ENCODE measurements at regions not wholly inside any gene's neighbourhood (a gene's known extent, or its start where the extent isn't known, plus 50 kb on each side); places are given as distances from the start of the nearest gene placed in this dataset.
"Not testable (repeated sequence)": the region's sequence is repeated elsewhere in the genome, so short reads cannot be mapped to it uniquely, and the experiment has no call there.

GRCh38 chr15:26261966-26262365 is 398.8 kb upstream of the ATP10A start:
- H3K27ac Mint-ChIP-seq: no peak overlapping the region
- no peaks in the 10 kb centered on the region for H3K9me3 Mint-ChIP-seq
- DNase-seq (ENCODE audit: low spot score) (no peak), ATAC-seq (no peak)
- H3K4me3 Mint-ChIP-seq: no peak overlapping the region
- H3K27me3 Mint-ChIP-seq: peaks cover 0 to 2% of the 10 kb centered on the region in 2 donors
- H3K4me1 Mint-ChIP-seq (ENCODE audit: low read depth in 2 of 2): no peaks in the 10 kb centered on the region
- H3K36me3 Mint-ChIP-seq: no peaks in the 10 kb centered on the region

GRCh38 chr15:26261413-26261812 is 398.3 kb upstream of the ATP10A start:
- Mint-ChIP-seq H3K27me3 (peaks cover 0 to 2% of the 10 kb centered on the region in 2 donors), H3K36me3 (no peaks in the 10 kb centered on the region), H3K9me3 (no peaks in the 10 kb centered on the region), H3K4me1 (ENCODE audit: low read depth in 2 of 2) (no peaks in the 10 kb centered on the region), H3K27ac (no peak overlapping the region), H3K4me3 (no peak overlapping the region)
- DNase-seq (ENCODE audit: low spot score): no peak
- no peak for ATAC-seq

DNA sequence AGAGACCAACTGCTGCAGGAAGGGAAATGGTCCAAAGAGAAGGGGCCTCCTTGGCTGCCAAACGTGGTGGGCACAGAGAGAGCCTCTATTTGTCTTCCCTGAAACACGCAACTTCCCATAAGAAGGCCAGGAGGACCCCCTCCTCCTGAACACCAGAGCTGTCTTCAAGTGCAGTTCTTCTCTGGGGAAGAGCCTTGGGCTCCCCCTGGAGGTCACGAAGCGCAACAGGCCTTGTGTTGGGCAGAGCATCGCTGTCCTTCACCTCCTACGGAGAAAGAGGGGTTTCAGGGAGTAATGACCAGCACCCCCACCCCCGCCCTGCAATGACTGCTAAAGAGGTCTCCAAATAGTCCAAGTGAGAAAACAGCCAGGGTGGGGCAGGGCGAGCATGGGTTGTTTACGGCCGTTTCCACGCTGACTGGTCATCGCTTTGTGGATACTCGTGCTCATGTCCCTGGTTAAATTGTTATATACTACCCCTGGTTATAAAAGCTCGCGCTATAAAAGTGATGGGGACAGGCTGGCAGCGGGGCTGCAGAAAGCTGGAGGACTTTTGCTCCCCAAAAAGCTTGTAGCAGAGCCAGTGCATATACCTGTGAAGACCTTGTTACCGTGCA is 397.5 kb upstream of the ATP10A start:
- Mint-ChIP-seq H3K4me3 (no peak overlapping the region), H3K9me3 (no peaks in the 10 kb centered on the region), H3K36me3 (no peaks in the 10 kb centered on the region), H3K27ac (no peak overlapping the region), H3K27me3 (peaks cover 0 to 2% of the 10 kb centered on the region in 2 donors), H3K4me1 (ENCODE audit: low read depth in 2 of 2) (no peaks in the 10 kb centered on the region)
- no peak for ATAC-seq
- no peak for DNase-seq (ENCODE audit: low spot score)

GRCh38 chr15:26259581-26259980 is 396.5 kb upstream of the ATP10A start:
- Mint-ChIP-seq H3K9me3 (no peaks in the 10 kb centered on the region), H3K4me3 (no peak overlapping the region), H3K36me3 (no peaks in the 10 kb centered on the region), H3K27ac (no peak overlapping the region), H3K4me1 (ENCODE audit: low read depth in 2 of 2) (no peaks in the 10 kb centered on the region), H3K27me3 (peaks cover 0 to 2% of the 10 kb centered on the region in 2 donors)
- ATAC-seq (no peak), DNase-seq (ENCODE audit: low spot score) (no peak)

DNA sequence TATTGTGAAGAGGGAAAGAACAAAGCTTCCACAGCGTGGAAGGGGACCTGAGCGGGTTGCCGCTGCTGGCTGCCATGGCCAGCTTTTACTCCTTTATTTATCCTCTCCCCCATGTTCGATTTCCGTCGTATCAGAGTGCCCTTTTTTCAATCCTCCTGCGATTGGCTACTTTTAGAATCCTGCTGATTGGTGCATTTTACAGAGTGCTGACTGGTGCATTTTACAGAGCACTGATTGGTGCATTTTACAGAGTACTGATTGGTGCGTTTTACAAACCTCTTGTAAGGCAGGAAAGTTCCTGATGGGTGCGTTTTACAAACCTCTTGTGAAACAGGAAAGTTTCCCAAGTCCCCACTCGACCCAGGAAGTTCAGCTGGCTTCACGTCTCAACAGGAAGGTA is 381.7 kb upstream of the ATP10A start:
- H3K36me3 Mint-ChIP-seq; DNase-seq (ENCODE audit: low spot score); H3K27me3 Mint-ChIP-seq; ATAC-seq; H3K4me1 Mint-ChIP-seq (ENCODE audit: low read depth in 2 of 2); H3K9me3 Mint-ChIP-seq; H3K27ac Mint-ChIP-seq; H3K4me3 Mint-ChIP-seq: not testable (repeated sequence)

DNA sequence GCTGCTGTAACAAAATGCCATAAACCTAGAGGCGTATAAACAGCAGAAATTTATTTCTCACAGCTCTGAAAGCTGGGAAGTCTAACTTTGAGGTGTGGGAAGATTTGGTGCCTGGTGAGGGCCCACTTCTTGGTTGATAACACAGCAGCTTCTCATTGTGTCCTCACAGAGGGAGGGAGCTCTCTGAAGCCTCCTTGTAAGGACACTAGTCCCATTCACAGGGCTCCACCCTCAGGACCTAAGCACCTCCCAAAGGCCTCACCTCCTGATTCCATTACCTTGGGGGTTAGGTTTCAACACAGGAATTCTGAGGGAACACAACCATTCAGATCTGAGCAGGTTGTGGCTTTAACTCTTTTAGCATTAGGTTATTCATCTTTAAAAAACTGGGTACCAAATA is 380.3 kb upstream of the ATP10A start:
- ATAC-seq (no peak), DNase-seq (ENCODE audit: low spot score) (no peak)
- H3K27ac Mint-ChIP-seq: no peak overlapping the region
- H3K4me1 Mint-ChIP-seq (ENCODE audit: low read depth in 2 of 2): no peaks in the 10 kb centered on the region
- no peaks in the 10 kb centered on the region for H3K27me3 Mint-ChIP-seq
- no peak overlapping the region for H3K4me3 Mint-ChIP-seq
- H3K36me3 Mint-ChIP-seq: no peaks in the 10 kb centered on the region
- peaks cover 6% of the 10 kb centered on the region for H3K9me3 Mint-ChIP-seq

DNA sequence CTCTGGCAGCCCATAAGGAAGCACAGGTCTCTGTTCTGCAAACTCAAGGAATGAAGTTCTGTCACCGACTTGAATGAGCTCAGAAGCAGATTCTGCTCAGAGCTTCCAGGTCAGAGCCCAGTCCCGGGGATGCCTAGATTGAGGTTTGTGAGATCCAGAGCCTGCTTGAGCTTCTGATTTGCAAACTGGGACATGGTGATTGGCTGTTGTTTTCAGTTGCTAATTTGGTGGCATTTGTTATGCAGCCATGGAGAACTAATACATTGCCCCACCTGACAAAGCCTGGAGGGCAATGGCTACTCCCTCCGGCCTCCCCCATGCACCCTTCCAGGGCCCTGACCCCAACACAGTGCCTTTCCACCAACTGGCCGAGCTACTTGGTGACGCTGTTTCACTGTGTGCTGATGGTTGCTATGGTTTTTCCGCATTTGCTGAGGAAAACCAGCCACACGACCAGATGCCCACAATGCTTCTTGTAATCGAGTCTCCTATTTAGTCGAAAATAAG is 379.5 kb upstream of the ATP10A start:
- Mint-ChIP-seq H3K4me3 (no peak overlapping the region), H3K4me1 (ENCODE audit: low read depth in 2 of 2) (no peaks in the 10 kb centered on the region), H3K27ac (no peak overlapping the region), H3K27me3 (no peaks in the 10 kb centered on the region), H3K36me3 (no peaks in the 10 kb centered on the region), H3K9me3 (peaks cover 6% of the 10 kb centered on the region)
- ATAC-seq (no peak), DNase-seq (ENCODE audit: low spot score) (no peak)

GRCh38 chr15:26235864-26236263 is 372.7 kb upstream of the ATP10A start:
- ATAC-seq (no peak), DNase-seq (ENCODE audit: low spot score) (no peak)
- H3K9me3 Mint-ChIP-seq: peaks cover 7% of the 10 kb centered on the region
- no peaks in the 10 kb centered on the region for H3K36me3 Mint-ChIP-seq
- no peak overlapping the region for H3K4me3 Mint-ChIP-seq
- H3K27me3 Mint-ChIP-seq: peaks cover 0 to 3% of the 10 kb centered on the region in 2 donors
- H3K4me1 Mint-ChIP-seq (ENCODE audit: low read depth in 2 of 2): no peaks in the 10 kb centered on the region
- H3K27ac Mint-ChIP-seq: no peak overlapping the region

- no peaks in the 10 kb centered on the region for H3K4me1 Mint-ChIP-seq (ENCODE audit: low read depth in 2 of 2)
Measured at GRCh38 chr15:26234976-26235767, 372.0 kb upstream of the ATP10A start.

DNA sequence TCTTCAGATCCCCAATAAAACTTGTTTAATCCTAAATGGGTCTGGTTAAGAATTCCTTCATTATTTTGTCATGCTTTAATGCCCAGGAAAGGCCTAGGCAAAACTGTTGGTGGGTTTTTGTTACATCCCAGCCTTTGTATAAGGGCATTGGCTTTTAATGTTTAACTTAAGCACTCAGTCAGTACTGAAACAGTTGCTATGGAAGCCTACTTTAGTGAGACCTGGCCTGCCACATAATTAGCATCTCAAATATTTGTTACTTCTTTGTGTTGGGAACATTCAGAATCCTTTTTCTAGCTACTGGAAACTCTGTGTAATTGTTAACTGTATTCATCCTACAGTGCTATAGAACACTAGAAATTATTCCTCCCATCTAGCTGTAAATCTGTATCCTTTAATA is 369.6 kb upstream of the ATP10A start:
- ATAC-seq (no peak), DNase-seq (ENCODE audit: low spot score) (no peak)
- no peak overlapping the region for H3K4me3 Mint-ChIP-seq
- no peaks in the 10 kb centered on the region for H3K36me3 Mint-ChIP-seq
- H3K27me3 Mint-ChIP-seq: peaks cover 0 to 3% of the 10 kb centered on the region in 2 donors
- no peak overlapping the region for H3K27ac Mint-ChIP-seq
- H3K9me3 Mint-ChIP-seq: peaks cover 10% of the 10 kb centered on the region
- H3K4me1 Mint-ChIP-seq (ENCODE audit: low read depth in 2 of 2): no peaks in the 10 kb centered on the region

More at GRCh38 chr15:26234976-26235767, 372.0 kb upstream of the ATP10A start:
- ATAC-seq (no peak), DNase-seq (ENCODE audit: low spot score) (no peak)
- H3K9me3 Mint-ChIP-seq: peaks cover 7% of the 10 kb centered on the region
- H3K36me3 Mint-ChIP-seq: no peaks in the 10 kb centered on the region
- no peak overlapping the region for H3K4me3 Mint-ChIP-seq
- peaks cover 0 to 3% of the 10 kb centered on the region in 2 donors for H3K27me3 Mint-ChIP-seq
- H3K27ac Mint-ChIP-seq: no peak overlapping the region

GRCh38 chr15:26231096-26231495 is 368.0 kb upstream of the ATP10A start:
- ATAC-seq: no peak
- Mint-ChIP-seq H3K27ac (no peak overlapping the region), H3K36me3 (peaks cover 6% of the 10 kb centered on the region), H3K27me3 (peaks cover 0 to 3% of the 10 kb centered on the region in 2 donors), H3K4me1 (ENCODE audit: low read depth in 2 of 2) (no peaks in the 10 kb centered on the region), H3K4me3 (no peak overlapping the region), H3K9me3 (peaks cover 19% of the 10 kb centered on the region)
- no peak for DNase-seq (ENCODE audit: low spot score)

- Mint-ChIP-seq H3K9me3 (peaks cover 11% of the 10 kb centered on the region), H3K4me3 (no peak overlapping the region)
- no peak for ATAC-seq
Measured at GRCh38 chr15:26224266-26224665, 361.1 kb upstream of the ATP10A start.

DNA sequence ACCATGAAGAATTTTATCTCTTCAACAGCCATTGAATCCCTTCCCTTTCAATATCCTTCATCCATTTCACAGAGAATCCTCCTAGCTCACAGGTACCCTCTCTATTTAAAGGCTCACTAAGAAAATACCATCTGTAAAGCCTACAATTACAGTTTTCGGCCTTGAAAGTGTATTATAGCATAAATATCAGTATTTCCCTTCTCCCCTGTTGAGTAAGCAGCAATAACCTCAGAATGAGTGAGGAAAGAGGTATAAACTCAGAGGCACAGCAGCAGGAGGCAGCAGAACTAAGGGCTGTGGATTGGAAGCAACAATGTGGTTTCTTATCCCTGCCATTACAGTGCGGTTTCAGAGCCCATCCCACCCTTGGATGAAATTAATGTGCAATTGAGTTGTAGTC is 360.6 kb upstream of the ATP10A start:
- H3K27me3 Mint-ChIP-seq: no peaks in the 10 kb centered on the region
- ATAC-seq: no peak
- H3K4me3 Mint-ChIP-seq: no peak overlapping the region
- no peaks in the 10 kb centered on the region for H3K4me1 Mint-ChIP-seq (ENCODE audit: low read depth in 2 of 2)
- H3K27ac Mint-ChIP-seq: no peak overlapping the region
- peaks cover 6% of the 10 kb centered on the region for H3K36me3 Mint-ChIP-seq
- DNase-seq (ENCODE audit: low spot score): no peak
- H3K9me3 Mint-ChIP-seq: peaks cover 11% of the 10 kb centered on the region

More at GRCh38 chr15:26224266-26224665, 361.1 kb upstream of the ATP10A start:
- Mint-ChIP-seq H3K4me1 (ENCODE audit: low read depth in 2 of 2) (no peaks in the 10 kb centered on the region), H3K27me3 (no peaks in the 10 kb centered on the region), H3K27ac (no peak overlapping the region), H3K36me3 (peaks cover 6% of the 10 kb centered on the region)
- no peak for DNase-seq (ENCODE audit: low spot score)

DNA sequence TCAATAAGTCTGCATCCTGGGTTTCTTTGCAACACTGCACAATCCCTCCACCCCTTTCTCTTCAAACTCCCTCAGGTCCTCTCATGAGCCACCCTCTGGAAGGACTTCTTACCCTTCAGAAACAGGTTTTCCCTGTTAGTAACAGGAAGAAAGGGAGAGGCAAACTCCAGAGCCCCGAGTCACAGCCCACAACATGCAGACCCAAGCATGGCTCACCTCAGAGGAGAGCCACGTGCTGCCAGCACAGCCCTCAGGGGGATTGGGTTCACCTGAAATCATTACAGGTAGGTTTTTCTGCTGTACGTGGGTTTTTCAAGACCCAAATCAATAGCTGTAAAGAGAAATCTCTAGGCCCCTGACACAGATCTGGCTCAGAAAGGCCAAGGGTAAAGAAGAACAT is 359.7 kb upstream of the ATP10A start:
- Mint-ChIP-seq H3K27ac (no peak overlapping the region), H3K4me3 (no peak overlapping the region), H3K4me1 (ENCODE audit: low read depth in 2 of 2) (no peaks in the 10 kb centered on the region), H3K36me3 (peaks cover 6% of the 10 kb centered on the region), H3K27me3 (no peaks in the 10 kb centered on the region), H3K9me3 (peaks cover 8% of the 10 kb centered on the region)
- ATAC-seq (no peak), DNase-seq (ENCODE audit: low spot score) (no peak)

Data from natural killer cell treated with Interleukin-12 subunit alpha and Interleukin-12 subunit beta and Interleukin-15 and Interleukin-18, amount 100 ng/mL, for 72 hours (primary cell).